GM13977 (cell line): ENCODE measurements at regions not wholly inside any gene's neighbourhood (a gene's known extent, or its start where the extent isn't known, plus 50 kb on each side); places are given as distances from the start of the nearest gene placed in this dataset.
"Not testable (repeated sequence)": the region's sequence is repeated elsewhere in the genome, so short reads cannot be mapped to it uniquely, and the experiment has no call there.

ENCODE experiments used
- DNase-seq: peaks from one replicate; pipeline ENCODE4 v3.0.0; 2012; ENCODE audit warnings: low spot score
- CTCF ChIP-seq: IDR thresholded peaks from 2 replicates; pipeline ENCODE4 v1.5.1; 2012; ENCODE audit warnings: mild to moderate bottlenecking, control low read depth; ENCODE audit not compliant: insufficient read depth; ENCODE audit errors: extremely low read depth, missing control alignments
- in situ Hi-C: fragments of 300-500 bp; cut with MboI; formaldehyde crosslinking; loops from one replicate; pipeline ENCODE4 v1.12.0; 2022; ENCODE audit warnings: low sequenced_read_pairs, low pct_unique_long_range_greater_than_20kb, mixed read lengths, inconsistent platforms; ENCODE audit not compliant: unreplicated experiment

GRCh38 chr1:221972276-221973235 is 230.7 kb upstream of the DUSP10 start:
- in situ Hi-C loops = no loop called here
- DNase-seq = no peak

DNA sequence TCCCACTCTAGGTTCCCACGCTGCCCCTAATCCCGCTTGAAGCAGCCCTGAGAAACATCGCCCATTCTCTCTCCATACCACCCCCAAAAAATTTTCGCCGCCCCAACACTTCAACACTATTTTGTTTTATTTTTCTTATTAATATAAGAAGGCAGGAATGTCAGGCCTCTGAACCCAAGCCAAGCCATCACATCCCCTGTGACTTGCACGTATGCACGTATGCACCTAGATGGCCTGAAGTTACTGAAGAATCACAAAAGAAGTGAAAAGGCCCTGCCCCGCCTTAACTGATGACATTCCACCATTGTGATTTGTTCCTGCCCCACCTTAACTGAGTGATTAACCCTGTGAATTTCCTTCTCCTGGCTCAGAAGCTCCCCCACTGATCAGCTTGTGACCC is 229.1 kb upstream of the DUSP10 start:
- DNase-seq, in situ Hi-C loops: not testable (repeated sequence)

More at GRCh38 chr1:221972276-221973235, 230.7 kb upstream of the DUSP10 start:
- no peak for TF ChIP-seq CTCF

GRCh38 chr1:221969298-221969858 is 227.5 kb upstream of the DUSP10 start:
- DNase-seq, in situ Hi-C loops: not testable (repeated sequence)

GRCh38 chr1:221967538-221967937 is 225.6 kb upstream of the DUSP10 start:
- DNase-seq, in situ Hi-C loops: not testable (repeated sequence)

DNA sequence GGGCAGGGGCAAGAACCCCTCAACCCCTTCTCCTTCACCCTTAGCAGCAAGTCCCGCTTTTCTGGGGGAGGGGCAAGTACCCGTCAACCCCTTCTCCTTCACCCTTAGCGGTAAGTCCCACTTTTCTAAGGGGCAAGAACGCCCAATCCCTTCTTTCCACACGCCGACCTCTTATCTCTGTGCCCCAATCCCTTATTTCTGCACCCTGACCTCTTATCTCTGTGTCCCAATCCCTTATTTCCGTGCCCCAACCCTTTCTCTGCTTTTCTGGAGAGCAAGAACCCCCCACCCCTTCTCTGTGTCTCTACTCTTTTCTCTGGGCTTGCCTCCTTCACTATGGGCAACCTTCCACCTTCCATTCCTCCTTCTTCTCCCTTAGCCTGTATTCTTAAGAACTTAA is 225.0 kb upstream of the DUSP10 start:
- in situ Hi-C loops, DNase-seq: not testable (repeated sequence)

DNA sequence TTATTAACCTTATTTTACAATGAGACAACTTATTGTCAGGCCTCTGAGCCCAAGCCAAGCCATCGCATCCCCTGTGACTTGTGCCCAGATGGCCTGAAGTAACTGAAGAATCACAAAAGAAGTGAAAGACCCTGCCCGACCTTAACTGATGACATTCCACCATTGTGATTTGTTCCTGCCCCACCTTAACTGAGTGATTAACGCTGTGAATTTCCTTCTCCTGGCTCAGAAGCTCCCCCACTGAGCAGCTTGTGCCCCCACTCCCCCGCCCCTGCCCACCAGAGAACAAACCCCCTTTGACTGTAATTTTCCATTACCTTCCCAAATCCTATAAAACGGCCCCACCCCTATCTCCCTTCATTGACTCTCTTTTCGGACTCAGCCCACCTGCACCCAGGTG is 224.0 kb upstream of the DUSP10 start:
- in situ Hi-C loops, DNase-seq: not testable (repeated sequence)

DNA sequence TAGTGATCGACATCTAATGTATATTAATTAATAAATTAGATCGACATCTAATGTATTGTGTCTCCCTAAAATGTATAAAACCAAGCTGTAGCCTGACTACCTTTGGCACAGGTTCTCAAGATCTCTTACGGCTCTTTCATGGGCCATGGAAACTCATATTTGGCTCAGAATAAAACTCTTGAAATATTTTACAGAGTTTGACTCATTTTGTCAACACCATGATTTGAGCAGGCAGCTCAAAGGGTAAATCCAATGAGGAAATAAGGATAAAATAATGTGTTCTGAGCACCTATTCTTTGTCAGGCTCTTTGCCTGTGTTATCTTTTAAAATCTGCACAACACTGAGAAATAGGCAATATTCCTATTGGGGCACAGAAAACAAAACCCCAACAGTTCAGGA is 223.4 kb upstream of the DUSP10 start:
- no peak for TF ChIP-seq CTCF
- DNase-seq = no peak
- in situ Hi-C loops = no loop called here

- no peak for TF ChIP-seq CTCF
These were observed 221.9 kb upstream of the DUSP10 start for GRCh38 chr1:221963742-221964141.

DNA sequence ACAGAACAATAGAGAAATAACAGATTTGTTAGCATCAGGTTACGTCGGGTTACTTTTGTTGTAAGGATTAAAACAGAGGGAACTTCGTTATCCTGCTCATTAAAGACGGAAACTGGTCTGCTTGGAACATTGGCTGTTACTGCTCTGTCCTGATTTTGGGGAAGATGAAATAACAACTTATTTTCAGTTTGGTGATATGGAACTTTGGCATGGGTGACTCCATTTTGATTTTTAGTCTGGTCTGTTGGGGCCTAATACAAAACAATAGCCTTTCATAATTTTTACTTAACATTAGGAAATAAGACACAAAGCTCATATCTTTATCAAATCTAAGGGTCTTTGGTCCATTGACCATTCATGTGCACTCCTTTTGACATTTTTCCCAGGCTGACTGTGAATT is 220.5 kb upstream of the DUSP10 start:
- no peak for DNase-seq
- no peak for TF ChIP-seq CTCF
- in situ Hi-C loops = no loop called here

More at GRCh38 chr1:221963742-221964141, 221.9 kb upstream of the DUSP10 start:
- no peak for DNase-seq
- in situ Hi-C loops = no loop called here
